OCI-LY7 (cell line): ENCODE measurements at regions not wholly inside any gene's neighbourhood (a gene's known extent, or its start where the extent isn't known, plus 50 kb on each side); places are given as distances from the start of the nearest gene placed in this dataset.

Source experiments
- BruUV-seq: library from RNA; stranded (reverse); fragments of 400-500 nt; replicated peaks from 2 replicates; lab custom pipeline; 2021; lab: Mats Ljungman, UMichigan
- CTCF ChIA-PET: fragments of 300-600 bp; sonication (Branson Sonifier 250); formaldehyde crosslinking; loops from one replicate; lab custom pipeline; 2022; ENCODE audit warnings: antibody characterized with exemption; ENCODE audit not compliant: unreplicated experiment; lab: Charles Lee
- POLR2A ChIA-PET: fragments of 300-600 bp; sonication (Branson Sonifier 250); formaldehyde crosslinking; loops from one replicate; lab custom pipeline; 2022; ENCODE audit warnings: antibody characterized with exemption; lab: Charles Lee
- DNase-seq: peaks from one replicate; pipeline ENCODE4 v3.0.0-alpha.2; 2015; ENCODE audit warnings: low spot score
- H2AFZ ChIP-seq: fragments of 200-600 bp; sonication (generic), shearing (Covaris generic); 2 replicates; pipeline ENCODE4 v1.6.1; 2014; ENCODE audit warnings: mild to moderate bottlenecking, antibody characterized with exemption, low read length, moderate library complexity
- H3K27ac ChIP-seq: fragments of 200-600 bp; sonication (generic); 2 replicates; pipeline ENCODE4 v1.5.1; 2014; ENCODE audit warnings: mixed run types, low read depth, mild to moderate bottlenecking, moderate library complexity, low read length, inconsistent platforms; ENCODE audit not compliant: poor library complexity, severe bottlenecking
- H3K36me3 ChIP-seq: fragments of 200-600 bp; sonication (generic); 2 replicates; pipeline ENCODE4 v1.6.1; 2014; ENCODE audit warnings: mild to moderate bottlenecking, antibody characterized with exemption, low read length, moderate library complexity, mixed read lengths; ENCODE audit not compliant: insufficient read depth
- H3K4me1 ChIP-seq: fragments of 200-600 bp; sonication (generic); 2 replicates; pipeline ENCODE4 v1.5.1; 2014; ENCODE audit warnings: mild to moderate bottlenecking, low read length; ENCODE audit not compliant: insufficient read depth, poor library complexity, severe bottlenecking
- H3K4me2 ChIP-seq: fragments of 200-600 bp; sonication (generic); 2 replicates; pipeline ENCODE4 v1.6.1; 2014; ENCODE audit warnings: mild to moderate bottlenecking, low read length
- H3K4me3 ChIP-seq: fragments of 200-600 bp; sonication (generic); 2 replicates; pipeline ENCODE4 v1.5.1; 2014; ENCODE audit warnings: mild to moderate bottlenecking, low read depth, low read length; ENCODE audit not compliant: poor library complexity, severe bottlenecking
- H3K79me2 ChIP-seq: fragments of 200-600 bp; sonication (generic); 2 replicates; pipeline ENCODE4 v1.6.1; 2016; ENCODE audit warnings: low read depth, mild to moderate bottlenecking, low read length, moderate library complexity, mixed read lengths; ENCODE audit not compliant: insufficient read depth
- H3K9me2 ChIP-seq: fragments of 200-600 bp; sonication (generic); 2 replicates; pipeline ENCODE4 v1.6.1; 2016; ENCODE audit warnings: mild to moderate bottlenecking, low read length, mixed read lengths; ENCODE audit not compliant: insufficient read depth
- H3K9me3 ChIP-seq: fragments of 200-600 bp; sonication (generic); 2 replicates; pipeline ENCODE4 v1.6.1; 2014; ENCODE audit warnings: mild to moderate bottlenecking, mixed run types, low read length, mixed read lengths
- H4K20me1 ChIP-seq: fragments of 200-600 bp; sonication (generic); 2 replicates; pipeline ENCODE4 v1.6.1; 2014; ENCODE audit warnings: mild to moderate bottlenecking, antibody characterized with exemption, low read length, moderate library complexity, mixed read lengths; ENCODE audit not compliant: insufficient read depth
- EZH2phosphoT487 ChIP-seq: fragments of 200-600 bp; sonication (generic); IDR thresholded peaks from 2 replicates; pipeline ENCODE4 v1.6.1; 2018; ENCODE audit warnings: low read depth, borderline replicate concordance, mild to moderate bottlenecking, mixed run types, antibody characterized with exemption, low read length, moderate library complexity, mixed read lengths
- intact Hi-C: fragments of 100-400 bp; cut with micrococcal nuclease; formaldehyde crosslinking; loops from one replicate; pipeline ENCODE4 v1.10.0; 2022; ENCODE audit not compliant: unreplicated experiment
- TF ChIP-seq, protein P1 (sequence below): fragments of 200-600 bp; sonication (generic); conservative IDR thresholded peaks from 2 replicates; pipeline ENCODE4 v1.5.1; 2014; ENCODE audit warnings: mild to moderate bottlenecking, antibody characterized with exemption, low read length, moderate library complexity, mixed read lengths

DNA sequence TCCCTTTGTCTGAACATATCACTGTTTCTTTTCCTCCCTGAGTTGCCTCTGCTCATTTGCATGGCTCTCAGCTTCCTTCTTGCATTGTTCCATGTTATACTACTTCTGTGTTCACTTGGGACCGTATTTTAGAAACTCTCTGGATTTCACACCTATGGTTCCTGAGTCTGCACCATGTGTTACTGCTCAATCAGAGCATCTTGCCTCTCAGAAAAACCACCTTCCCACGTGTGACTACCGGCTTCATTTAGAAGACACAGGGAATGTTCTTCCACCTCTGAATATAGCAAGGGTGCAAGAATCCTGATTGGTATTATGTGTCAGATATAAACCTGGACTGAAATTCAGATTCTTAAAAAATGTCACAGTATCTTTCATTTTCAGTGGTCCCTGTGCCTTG is 731.2 kb downstream of the TDRD15 start:
- TF ChIP-seq, protein P1, sequence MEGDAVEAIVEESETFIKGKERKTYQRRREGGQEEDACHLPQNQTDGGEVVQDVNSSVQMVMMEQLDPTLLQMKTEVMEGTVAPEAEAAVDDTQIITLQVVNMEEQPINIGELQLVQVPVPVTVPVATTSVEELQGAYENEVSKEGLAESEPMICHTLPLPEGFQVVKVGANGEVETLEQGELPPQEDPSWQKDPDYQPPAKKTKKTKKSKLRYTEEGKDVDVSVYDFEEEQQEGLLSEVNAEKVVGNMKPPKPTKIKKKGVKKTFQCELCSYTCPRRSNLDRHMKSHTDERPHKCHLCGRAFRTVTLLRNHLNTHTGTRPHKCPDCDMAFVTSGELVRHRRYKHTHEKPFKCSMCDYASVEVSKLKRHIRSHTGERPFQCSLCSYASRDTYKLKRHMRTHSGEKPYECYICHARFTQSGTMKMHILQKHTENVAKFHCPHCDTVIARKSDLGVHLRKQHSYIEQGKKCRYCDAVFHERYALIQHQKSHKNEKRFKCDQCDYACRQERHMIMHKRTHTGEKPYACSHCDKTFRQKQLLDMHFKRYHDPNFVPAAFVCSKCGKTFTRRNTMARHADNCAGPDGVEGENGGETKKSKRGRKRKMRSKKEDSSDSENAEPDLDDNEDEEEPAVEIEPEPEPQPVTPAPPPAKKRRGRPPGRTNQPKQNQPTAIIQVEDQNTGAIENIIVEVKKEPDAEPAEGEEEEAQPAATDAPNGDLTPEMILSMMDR, result no peak
- no peak for TF ChIP-seq EZH2phosphoT487
- no peak overlapping the region for H3K4me3 ChIP-seq
- H2AFZ ChIP-seq, result no peak overlapping the region
- H3K4me2 ChIP-seq, result no peak overlapping the region
- H3K79me2 ChIP-seq, result no peaks in the 10 kb centered on the region
- POLR2A ChIA-PET, result no interaction called here
- intact Hi-C loops, result no loop called here
- H3K36me3 ChIP-seq, result no peaks in the 10 kb centered on the region
- BruUV-seq, result no TSS peak
- H3K4me1 ChIP-seq, result no peaks in the 10 kb centered on the region
- H4K20me1 ChIP-seq, result no peaks in the 10 kb centered on the region
- DNase-seq, result no peak
- CTCF ChIA-PET, result no interaction called here
- H3K9me2 ChIP-seq, result no peaks in the 10 kb centered on the region
- H3K9me3 ChIP-seq, result no peaks in the 10 kb centered on the region
- no peak overlapping the region for H3K27ac ChIP-seq

DNA sequence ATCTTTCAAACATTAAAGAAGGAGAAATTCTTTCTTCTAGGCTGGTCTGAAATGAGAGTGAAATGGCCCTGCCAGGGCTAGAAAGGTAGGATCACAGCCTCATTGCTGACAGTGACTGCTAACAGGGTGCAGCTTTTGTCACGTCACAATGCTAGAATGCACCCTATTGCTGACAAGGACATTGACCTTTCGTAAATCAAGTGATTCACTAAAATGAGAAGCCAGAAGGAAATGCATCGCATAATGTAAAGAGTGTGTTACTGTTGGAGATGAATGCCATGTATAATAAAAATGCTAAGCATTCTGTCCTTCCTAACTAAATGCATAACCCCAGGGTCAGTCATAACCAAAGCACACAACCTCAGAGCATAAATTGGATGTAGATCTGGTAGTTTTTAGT is 732.9 kb downstream of the TDRD15 start:
- no peak overlapping the region for H3K27ac ChIP-seq

DNA sequence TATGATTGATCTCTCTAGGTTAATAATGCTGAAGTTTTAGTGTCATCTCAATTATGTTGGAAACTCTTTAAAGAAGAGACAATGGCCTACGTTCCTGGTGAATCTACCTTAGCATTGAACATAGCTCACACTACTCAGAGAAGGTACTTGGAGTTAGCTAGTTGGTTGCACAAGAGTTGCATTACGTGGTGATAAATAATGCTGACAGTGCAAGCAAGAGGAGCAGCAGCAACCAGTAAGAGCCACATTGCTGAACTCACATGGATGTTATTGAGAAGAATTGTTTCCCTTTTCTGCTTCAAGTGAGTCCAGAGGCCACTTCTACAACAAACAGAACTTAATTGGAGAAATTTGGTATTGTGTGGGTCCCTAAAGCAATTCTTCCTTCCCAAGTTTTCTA is 737.1 kb downstream of the TDRD15 start:
- no peak for TF ChIP-seq EZH2phosphoT487
- TF ChIP-seq, protein P1, result no peak
- H4K20me1 ChIP-seq, result no peaks in the 10 kb centered on the region
- DNase-seq, result no peak
- H3K79me2 ChIP-seq, result no peaks in the 10 kb centered on the region
- H3K9me2 ChIP-seq, result no peaks in the 10 kb centered on the region
- no peaks in the 10 kb centered on the region for H3K9me3 ChIP-seq
- H3K4me2 ChIP-seq, result no peak overlapping the region
- CTCF ChIA-PET, result no interaction called here
- no peak overlapping the region for H2AFZ ChIP-seq
- intact Hi-C loops, result no loop called here
- H3K27ac ChIP-seq, result no peak overlapping the region
- no TSS peak for BruUV-seq
- H3K36me3 ChIP-seq, result no peaks in the 10 kb centered on the region
- no peak overlapping the region for H3K4me3 ChIP-seq
- H3K4me1 ChIP-seq, result no peaks in the 10 kb centered on the region
- POLR2A ChIA-PET, result no interaction called here

More for the DNA sequence above, 732.9 kb downstream of the TDRD15 start:
- DNase-seq, result no peak
- Histone ChIP-seq H4K20me1 (no peaks in the 10 kb centered on the region), H3K4me3 (no peak overlapping the region), H3K36me3 (no peaks in the 10 kb centered on the region), H2AFZ (no peak overlapping the region), H3K9me3 (no peaks in the 10 kb centered on the region), H3K4me2 (no peak overlapping the region), H3K79me2 (no peaks in the 10 kb centered on the region), H3K4me1 (no peaks in the 10 kb centered on the region), H3K9me2 (no peaks in the 10 kb centered on the region)
- CTCF ChIA-PET, result no interaction called here
- POLR2A ChIA-PET, result no interaction called here
- no TSS peak for BruUV-seq
- no peak for TF ChIP-seq EZH2phosphoT487
- TF ChIP-seq, protein P1, result no peak
- intact Hi-C loops, result no loop called here
